Forelimb muscle (tissue), 1 donor: ENCODE measurements at regions not wholly inside any gene's neighbourhood (a gene's known extent, or its start where the extent isn't known, plus 50 kb on each side); places are given as distances from the start of the nearest gene placed in this dataset.

Experiments used
- DNase-seq: peaks from one replicate; pipeline ENCODE4 v3.0.0-alpha.2; 2013; ENCODE audit warnings: low read depth

- peak; percentile 67 for DNase-seq
These were observed 607.3 kb downstream of the NCAM2 start for GRCh38 chr21:21605521-21605920.

- DNase-seq: peak; percentile 52
These were observed 607.8 kb downstream of the NCAM2 start for GRCh38 chr21:21606041-21606440.

GRCh38 chr21:21612466-21612865, 614.3 kb downstream of the NCAM2 start:
- DNase-seq: no peak

- no peak for DNase-seq
These were observed 616.8 kb downstream of the NCAM2 start for GRCh38 chr21:21614966-21615365.

- no peak for DNase-seq
These were observed 624.4 kb downstream of the NCAM2 start for GRCh38 chr21:21622460-21623234.

GRCh38 chr21:21624674-21625073, 626.5 kb downstream of the NCAM2 start:
- DNase-seq: no peak

- no peak for DNase-seq
These were observed 633.8 kb downstream of the NCAM2 start for GRCh38 chr21:21631961-21632360.

- no peak for DNase-seq
These were observed 634.7 kb downstream of the NCAM2 start for GRCh38 chr21:21632926-21633325.

- no peak for DNase-seq
These were observed 663.5 kb downstream of the NCAM2 start for GRCh38 chr21:21661741-21662140.

- no peak for DNase-seq
These were observed 664.6 kb downstream of the NCAM2 start for GRCh38 chr21:21662776-21663175.

GRCh38 chr21:21664871-21665270, 666.7 kb downstream of the NCAM2 start:
- DNase-seq: no peak

GRCh38 chr21:21666689-21667088, 668.5 kb downstream of the NCAM2 start:
- DNase-seq: no peak

GRCh38 chr21:21668198-21668597, 670.0 kb downstream of the NCAM2 start:
- DNase-seq: no peak

- DNase-seq: no peak
These were observed 675.8 kb downstream of the NCAM2 start for GRCh38 chr21:21673959-21674358.

GRCh38 chr21:21675601-21676000, 677.4 kb downstream of the NCAM2 start:
- no peak for DNase-seq

- DNase-seq: no peak
These were observed 684.0 kb downstream of the NCAM2 start for GRCh38 chr21:21682172-21682571.

- no peak for DNase-seq
These were observed 690.7 kb downstream of the NCAM2 start for GRCh38 chr21:21688889-21689288.

GRCh38 chr21:21690068-21690665, 692.0 kb downstream of the NCAM2 start:
- DNase-seq: no peak

- DNase-seq: peak; percentile 25
These were observed 714.7 kb downstream of the NCAM2 start for GRCh38 chr21:21712748-21713520.

GRCh38 chr21:21713651-21714180, 715.5 kb downstream of the NCAM2 start:
- DNase-seq: no peak

- DNase-seq: no peak
These were observed 716.2 kb downstream of the NCAM2 start for GRCh38 chr21:21714426-21714825.

- no peak for DNase-seq
These were observed 717.2 kb downstream of the NCAM2 start for GRCh38 chr21:21715266-21715969.
